ENCODE measurements at regions not wholly inside any gene's neighbourhood (a gene's known extent, or its start where the extent isn't known, plus 50 kb on each side); places are given as distances from the start of the nearest gene placed in this dataset.
"Not testable (repeated sequence)": the region's sequence is repeated elsewhere in the genome, so short reads cannot be mapped to it uniquely, and the experiment has no call there.

DNA sequence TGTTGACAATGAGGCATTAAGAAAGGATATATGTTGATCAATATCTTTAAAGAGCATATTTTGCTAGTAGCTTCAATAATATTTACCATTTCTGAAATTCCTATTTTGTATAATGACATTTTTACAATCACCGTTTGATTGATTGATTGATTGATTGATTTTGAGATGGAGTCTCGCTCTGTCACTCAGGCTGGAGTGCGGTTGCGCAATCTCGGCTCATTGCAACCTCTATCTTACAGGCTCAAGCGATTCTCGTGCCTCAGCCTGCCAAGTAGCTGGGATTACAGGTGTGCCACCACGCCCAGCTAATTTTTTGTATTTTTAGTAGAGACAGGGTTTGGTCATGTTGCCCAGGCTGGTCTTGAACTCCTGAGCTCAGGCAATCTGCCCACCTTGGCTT lies 150.9 kb upstream of the TEX13D start:
- not testable (repeated sequence) for DNase-seq (ENCODE audit: low read depth); H3K4me3 ChIP-seq (ENCODE audit: low read length)

DNA sequence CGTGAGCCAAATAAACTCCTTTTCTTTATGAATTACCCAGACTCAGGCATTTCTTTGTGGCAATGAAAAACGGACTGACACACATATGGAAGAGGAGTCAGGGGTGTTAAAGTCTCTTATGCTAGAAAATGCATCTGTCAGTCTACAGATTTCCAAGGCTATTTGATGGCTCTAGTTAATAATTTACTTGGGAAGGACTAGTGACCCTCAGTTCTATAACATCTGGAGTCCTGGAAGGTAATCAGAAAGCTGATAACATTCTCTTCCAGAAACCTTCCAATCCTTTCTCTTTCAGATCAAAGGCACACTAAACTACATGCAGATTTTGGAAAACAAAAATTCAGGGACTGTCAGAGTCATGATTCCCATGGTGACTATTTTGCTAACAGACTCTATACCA lies 142.0 kb upstream of the TEX13D start:
- TF ChIP-seq, protein P1, sequence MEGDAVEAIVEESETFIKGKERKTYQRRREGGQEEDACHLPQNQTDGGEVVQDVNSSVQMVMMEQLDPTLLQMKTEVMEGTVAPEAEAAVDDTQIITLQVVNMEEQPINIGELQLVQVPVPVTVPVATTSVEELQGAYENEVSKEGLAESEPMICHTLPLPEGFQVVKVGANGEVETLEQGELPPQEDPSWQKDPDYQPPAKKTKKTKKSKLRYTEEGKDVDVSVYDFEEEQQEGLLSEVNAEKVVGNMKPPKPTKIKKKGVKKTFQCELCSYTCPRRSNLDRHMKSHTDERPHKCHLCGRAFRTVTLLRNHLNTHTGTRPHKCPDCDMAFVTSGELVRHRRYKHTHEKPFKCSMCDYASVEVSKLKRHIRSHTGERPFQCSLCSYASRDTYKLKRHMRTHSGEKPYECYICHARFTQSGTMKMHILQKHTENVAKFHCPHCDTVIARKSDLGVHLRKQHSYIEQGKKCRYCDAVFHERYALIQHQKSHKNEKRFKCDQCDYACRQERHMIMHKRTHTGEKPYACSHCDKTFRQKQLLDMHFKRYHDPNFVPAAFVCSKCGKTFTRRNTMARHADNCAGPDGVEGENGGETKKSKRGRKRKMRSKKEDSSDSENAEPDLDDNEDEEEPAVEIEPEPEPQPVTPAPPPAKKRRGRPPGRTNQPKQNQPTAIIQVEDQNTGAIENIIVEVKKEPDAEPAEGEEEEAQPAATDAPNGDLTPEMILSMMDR (conservative IDR thresholded peaks at IDR 0.05; ENCODE audit: low read length): no peak
- no peak overlapping the region for H3K4me3 ChIP-seq (ENCODE audit: low read length)
- no peak for DNase-seq (ENCODE audit: low read depth)

DNA sequence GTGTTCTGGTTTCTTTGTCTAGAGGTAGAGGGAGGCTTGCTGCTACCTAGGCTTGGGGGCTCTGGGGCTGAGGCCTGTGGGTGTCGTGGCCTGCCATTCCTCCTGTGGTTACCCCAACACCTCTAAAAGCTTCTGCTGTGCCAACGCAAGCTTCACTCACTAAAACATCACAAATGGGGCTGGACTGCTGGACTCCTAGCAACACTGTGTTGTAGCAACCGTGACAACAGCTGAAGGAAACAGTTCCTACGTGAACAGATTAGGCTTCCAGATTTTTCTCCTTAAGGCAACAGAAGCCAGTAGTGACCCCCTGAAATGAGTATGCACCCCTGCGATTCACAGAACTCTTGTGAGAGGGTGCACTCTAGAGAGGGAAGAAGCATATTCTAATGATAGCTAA lies 138.3 kb upstream of the TEX13D start:
- TF ChIP-seq, protein P1 (conservative IDR thresholded peaks at IDR 0.05; ENCODE audit: low read length): no peak
- DNase-seq (ENCODE audit: low read depth): peak; percentile 6
- no peak overlapping the region for H3K4me3 ChIP-seq (ENCODE audit: low read length)

DNA sequence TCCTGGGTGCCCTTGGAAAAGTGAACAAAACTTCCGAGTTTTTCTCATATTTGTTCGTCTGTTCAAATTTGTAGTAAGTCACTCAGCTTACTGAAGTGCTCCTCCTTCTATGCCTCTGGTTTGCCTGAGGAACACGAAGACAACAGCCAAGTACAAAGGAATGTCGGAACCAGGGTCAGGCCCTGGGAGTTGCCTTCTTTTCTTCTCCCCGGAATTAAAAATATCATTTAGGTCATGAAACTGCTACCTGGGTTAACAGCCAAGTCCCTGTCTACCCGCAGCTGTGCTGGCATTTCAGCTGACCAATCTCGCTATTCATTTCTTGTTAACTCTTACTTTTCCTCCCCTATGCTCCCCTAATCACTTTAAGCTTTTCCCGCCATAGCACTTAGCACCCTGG lies 137.6 kb upstream of the TEX13D start:
- DNase-seq (ENCODE audit: low read depth): no peak
- TF ChIP-seq, protein P1 (conservative IDR thresholded peaks at IDR 0.05; ENCODE audit: low read length): no peak
- no peak overlapping the region for H3K4me3 ChIP-seq (ENCODE audit: low read length)

DNA sequence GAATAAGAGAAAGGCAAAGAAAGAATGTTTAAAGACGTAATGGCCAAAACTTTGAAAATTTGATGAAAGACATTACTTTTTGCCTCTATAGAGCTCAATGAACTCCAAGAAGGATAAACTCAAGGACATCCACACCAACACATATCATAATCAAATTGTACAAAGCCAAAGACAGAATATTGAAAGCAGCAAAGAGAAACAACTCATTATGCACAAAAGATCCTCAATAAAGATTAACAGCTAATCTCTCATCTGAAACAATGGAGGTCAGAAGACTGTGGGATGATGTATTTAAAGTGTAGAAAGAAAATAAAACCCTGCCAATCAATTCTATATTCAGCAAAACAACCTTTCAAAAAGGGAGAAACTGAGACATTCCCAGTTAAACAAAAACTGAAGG lies 129.1 kb upstream of the TEX13D start:
- DNase-seq (ENCODE audit: low read depth): no peak
- TF ChIP-seq, protein P1 (conservative IDR thresholded peaks at IDR 0.05; ENCODE audit: low read length): no peak
- no peak overlapping the region for H3K4me3 ChIP-seq (ENCODE audit: low read length)

DNA sequence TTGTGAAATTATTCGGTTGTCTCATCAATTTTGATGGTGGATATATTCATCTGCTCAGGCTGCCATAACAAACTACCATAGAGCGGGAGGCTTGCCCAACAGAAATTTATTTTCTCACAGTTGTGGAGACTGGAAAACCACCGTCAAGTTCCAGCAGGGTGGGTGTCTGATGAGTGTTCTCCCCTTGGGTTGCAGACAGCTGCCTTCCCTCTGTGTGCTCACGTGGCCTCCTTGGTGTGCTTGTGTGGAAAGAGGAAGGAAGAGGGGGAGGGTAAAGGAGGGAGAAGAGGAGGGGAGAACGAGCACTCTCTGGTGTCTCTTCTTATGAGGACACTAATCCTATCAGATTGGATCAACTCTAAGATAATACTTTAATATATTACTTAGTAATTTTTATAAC lies 123.8 kb upstream of the TEX13D start:
- DNase-seq (ENCODE audit: low read depth): no peak
- TF ChIP-seq, protein P1 (conservative IDR thresholded peaks at IDR 0.05; ENCODE audit: low read length): no peak
- no peak overlapping the region for H3K4me3 ChIP-seq (ENCODE audit: low read length)

DNA sequence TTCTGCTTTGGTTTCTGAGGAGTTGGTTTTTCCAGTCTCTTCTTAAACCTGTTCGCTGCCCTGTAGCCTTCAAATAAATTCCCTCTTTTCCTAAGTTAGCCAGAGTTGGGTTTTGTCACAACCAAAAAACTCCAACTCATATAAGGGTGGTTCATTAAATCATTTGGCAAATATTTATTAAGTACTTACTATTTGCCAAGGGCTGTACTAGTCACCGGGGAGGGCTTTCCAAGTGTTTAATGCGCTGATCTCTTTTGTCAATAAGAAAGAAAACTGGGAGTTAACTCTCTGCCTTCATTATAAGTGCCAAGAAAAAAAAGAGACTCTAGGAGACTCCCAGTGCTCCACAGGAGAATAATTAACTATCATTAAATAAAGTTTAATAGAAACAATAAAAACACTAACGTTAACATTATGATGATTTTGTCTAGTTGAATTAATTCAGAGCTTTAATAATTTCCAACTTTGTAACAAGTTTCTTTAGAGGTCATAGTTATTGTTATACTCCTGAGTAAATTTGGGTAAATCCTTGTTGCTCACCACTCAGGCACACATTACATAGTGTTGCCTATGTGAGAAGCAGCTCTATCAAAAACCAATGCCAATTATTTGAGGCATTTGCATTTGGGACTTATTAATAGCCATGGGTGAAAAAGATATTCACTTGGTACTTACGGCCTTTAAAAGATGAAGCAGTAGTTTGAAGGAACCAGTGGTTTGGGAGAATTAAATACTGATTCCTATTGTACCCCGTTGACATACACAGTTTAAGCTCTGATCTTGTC lies 122.5 kb upstream of the TEX13D start:
- TF ChIP-seq, protein P1 (conservative IDR thresholded peaks at IDR 0.05; ENCODE audit: low read length): no peak
- DNase-seq (ENCODE audit: low read depth): no peak
- H3K4me3 ChIP-seq (ENCODE audit: low read length): no peak overlapping the region

All from AG10803 (cell line).